HG03354 (cell line): ENCODE measurements at regions not wholly inside any gene's neighbourhood (a gene's known extent, or its start where the extent isn't known, plus 50 kb on each side); places are given as distances from the start of the nearest gene placed in this dataset.

ENCODE experiments used
- ATAC-seq: cut with Tn5 transposase; IDR thresholded peaks from one replicate; pipeline ENCODE4 v1.9.1; 2021; ENCODE audit warnings: mild to moderate bottlenecking; ENCODE audit not compliant: unreplicated experiment, poor library complexity, severe bottlenecking

DNA sequence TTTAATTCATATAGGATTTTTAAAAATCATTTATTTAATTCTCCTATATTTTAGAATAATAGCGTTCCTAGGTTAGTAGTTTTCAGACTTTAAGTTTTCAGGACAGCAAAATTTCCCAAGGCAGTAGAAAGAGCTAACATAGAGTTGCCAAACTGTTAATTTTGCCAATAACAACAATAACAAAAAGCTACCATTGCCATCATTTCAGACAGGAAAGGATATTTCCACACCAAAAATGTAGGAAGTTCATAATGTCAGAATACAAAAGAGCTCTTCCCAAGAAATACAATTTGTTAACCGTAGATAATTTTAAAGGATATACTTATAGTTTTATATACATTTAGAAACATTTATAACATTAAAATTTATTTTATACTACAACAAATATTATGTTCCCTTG lies 81.4 kb upstream of the EEA1 start:
- ATAC-seq, result no peak

DNA sequence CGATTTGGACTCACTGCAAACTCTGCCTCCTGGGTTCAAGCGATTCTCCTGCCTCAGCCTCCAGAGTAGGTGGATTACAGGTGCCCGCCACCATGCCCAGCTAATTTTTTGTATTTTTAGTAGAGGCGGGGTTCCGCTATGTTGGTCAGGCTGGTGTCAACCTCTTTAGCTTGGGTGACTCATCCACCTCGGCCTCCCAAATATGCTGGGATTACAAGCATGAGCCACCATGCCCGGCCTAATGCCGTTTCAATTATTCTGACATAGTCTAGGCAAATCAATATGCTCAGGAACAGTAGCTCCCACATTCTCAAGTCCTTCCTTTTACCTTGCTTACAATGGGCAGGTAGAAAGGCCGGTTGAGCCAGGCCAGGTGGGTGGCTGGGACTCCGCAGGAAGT lies 82.0 kb upstream of the EEA1 start:
- no peak for ATAC-seq

DNA sequence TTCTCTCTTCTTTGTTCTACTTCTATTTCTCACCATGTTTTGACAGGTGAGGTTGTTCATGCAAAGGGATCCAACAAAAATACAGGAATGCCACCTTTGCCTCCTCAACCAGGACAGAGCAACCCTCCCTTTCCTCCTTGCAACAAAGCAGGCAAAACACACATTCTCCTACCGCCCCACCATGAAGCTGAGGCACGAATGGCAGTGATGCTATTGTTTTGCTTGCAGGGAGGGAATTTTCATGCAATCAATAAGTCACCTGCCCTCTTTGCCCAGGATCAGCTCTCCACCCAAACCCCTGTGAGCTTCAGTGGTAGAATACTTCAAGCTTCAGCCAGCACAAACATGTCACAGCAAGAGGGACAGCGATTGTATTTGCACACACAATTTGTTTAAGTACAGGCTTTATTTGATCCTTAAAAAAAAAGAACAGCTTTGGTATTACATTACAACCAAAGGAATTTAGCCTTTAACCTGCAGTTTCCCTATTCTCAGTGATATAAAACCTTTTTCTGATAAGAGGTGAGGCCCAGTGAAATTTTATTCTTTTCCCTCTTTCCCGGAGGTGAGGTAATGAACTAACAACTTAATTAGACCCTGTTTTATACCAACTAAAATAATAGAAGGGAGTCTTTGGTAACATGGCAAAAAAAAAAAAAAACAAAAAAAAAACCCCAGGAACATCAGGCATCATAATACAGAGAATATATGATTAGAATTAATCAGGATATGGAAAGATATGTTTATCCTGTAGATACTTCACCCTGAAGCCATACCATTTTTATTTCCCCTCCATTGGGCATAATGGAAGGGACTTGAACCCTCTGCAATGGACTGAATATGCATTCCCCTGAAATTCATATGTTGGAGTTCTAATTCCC lies 87.0 kb upstream of the EEA1 start:
- ATAC-seq, result no peak

DNA sequence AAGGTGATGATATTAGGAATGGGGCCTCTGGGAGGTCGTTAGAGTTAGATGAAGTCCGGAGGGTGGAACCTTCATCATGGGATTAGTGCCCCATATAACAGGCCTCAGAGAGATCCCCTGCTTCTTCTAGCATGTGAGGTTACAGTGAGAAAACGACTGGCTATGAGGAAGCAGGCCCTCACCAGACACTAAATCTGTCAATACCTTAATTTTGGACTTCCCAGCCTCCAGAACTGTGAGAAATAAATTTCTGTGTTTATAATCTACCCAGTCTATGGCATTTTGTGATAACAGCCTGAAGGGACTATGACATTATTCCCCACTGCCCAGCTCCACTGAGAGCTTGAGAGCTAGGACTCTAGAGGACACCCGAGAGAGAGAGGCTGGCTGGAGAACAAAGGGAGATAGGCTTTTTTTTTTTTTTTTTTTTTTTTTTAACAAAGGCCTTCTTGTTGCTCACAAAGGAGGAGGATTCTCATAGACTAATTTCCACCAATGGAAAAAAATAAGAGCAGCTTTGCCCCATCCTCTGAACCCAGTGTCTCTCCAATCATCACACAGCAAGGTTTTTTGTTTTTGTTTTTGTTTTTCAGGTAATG lies 87.8 kb upstream of the EEA1 start:
- ATAC-seq, result no peak

DNA sequence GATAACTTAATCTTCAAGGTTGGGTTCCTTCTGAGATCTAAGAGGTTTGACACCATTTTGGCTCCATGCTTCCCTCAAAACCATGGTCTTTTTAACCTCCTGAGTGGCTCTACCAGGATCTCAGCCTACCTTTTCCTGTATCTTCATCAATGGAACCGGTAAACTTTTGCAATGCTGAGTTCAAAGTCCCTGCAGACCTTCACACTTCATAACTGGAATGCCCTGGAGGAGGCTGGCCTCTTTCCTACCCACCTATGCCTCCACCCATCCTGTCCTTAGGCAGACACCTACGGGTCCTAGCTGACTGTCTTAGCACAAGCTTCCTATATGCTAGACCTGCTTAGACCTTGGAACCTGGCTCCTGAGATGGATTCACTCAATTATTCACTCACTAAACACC lies 89.5 kb upstream of the EEA1 start:
- no peak for ATAC-seq

DNA sequence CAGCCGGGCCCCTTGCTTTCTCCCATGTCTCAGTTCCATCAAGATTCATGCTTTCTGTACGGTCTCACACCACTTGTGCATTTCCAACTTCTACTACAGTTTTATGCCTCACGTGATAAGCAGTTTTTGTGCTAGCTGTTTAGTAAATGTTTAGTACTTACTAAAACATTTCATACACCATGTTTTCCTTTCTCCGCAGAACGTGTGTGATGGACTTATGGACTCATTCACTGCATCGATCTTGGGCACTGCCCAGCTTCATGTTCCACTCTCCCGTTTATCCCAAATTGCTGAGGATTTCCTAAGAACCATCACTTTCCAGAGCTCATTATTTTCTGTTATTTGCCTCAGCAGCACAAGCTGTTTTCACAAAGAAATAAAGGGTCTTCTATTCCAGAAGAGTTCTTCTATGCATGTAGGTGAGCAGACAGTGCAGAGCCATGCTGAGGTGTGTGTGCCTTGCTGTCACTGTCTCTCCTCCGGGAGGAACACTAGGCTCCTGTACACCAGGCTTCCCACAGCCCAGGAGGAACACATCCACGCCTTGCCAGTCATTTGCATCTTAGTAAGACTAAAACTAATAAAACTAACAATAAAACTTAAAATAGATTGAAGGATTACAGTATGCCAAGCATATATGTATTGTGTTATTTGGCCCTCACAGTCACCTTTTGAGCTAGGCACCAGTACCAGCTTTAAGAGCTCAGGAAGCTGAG lies 90.3 kb upstream of the EEA1 start:
- no peak for ATAC-seq

DNA sequence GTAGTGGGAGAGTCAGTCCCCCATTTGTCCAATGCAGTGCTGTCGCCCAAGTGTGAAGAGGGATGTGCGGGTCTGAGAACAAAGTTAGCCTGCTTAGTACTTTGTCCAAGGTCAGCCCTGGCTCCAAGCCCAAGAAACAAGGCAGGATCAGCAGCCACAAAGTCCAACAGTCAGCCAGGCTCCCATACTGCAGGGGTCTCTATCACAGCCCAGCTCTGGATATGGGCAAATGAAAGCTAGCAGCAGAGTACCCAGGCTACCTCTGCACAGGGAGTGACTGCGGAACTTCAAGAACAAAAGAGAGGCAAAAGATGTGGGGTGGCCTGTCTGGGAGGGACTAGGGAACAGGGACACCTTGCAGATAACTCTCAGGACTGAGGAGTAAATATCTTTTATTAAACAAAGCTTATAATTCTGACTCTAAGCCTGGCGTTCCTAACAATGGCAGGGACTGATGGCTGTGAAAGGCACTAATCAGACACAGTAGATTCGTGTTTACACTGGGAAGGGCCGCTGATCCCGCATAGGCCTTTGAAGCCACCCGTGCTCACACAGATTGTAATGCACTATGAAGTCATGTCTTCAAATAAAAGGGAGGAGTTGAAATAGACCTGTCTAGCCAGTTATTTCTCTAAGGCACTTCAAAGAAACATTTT lies 91.0 kb upstream of the EEA1 start:
- no peak for ATAC-seq

DNA sequence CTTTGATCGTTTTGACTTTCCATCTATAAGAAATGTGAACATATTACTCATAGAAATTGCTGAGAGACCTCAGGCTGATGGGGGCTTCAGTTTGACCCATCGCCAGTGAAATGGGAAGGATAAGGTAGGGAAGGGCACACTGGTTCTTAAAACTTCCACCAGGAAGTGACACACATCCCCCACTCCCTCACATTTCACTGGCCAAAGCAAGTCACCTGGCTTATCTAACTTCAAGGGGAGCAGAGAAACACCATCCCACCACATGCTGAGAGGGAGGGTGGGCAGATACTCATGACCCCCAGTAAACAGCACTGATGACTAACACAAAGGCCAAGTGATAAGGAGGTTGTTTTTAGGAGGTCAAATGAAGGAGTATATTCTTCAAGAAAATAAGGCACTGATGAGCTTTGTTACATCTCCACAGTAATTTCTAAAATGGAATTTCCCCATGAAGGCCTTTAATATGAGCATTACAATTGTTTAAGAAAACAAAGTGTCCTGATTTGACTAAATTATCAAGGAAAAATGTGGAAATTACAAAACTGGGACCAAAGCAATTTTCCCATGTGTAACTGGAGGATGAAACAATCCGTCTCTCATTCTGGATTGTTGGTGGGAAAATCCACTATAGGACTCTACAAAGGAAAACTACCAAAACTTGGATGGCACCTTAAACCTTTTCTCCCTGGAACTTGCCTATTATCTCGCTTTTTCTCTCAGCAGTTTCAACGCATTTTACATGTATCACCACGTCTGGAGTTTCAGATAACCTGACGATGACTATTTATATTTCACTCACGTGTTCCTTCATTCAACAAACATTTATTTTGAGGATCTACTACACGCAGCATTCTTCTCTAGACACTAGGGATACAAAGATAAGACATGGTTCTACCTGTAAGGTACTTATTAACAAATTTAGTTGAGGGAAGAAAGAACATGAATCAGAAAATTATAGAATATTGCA lies 91.8 kb upstream of the EEA1 start:
- no peak for ATAC-seq

DNA sequence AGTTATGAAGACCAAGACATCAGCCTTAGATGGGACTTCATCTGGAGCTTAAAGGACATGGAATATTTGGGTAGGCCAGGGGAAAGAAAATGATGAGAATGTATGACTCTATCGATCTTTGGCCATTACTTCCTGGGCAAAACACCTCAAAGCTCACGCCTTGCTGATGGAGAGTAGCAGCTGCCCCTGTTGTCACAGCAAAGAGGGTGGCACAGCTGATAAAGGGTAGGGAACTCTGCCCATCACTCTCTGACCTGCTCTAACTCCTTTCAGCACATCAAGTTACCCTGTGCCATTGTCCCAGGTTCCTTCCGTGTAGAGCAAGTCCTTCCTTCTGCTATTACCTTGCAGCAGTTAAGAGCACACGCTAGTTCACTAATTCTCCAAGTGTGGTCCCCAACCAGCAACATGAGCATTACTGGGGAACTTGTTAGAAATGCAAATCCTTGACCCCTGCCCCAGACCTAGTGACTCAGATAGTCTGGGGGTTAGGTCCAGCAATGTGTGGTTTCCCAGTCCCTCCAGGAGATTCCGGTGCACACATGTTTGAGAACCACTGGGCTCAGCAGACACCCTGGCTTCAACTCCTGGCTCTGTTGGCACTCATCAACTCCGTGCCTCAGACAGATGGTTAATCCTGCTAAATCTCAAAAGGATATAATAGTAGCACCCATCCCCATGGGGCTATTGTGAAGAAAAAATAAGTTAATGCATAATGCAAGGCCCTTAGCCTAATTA lies 93.7 kb upstream of the EEA1 start:
- ATAC-seq, result no peak

DNA sequence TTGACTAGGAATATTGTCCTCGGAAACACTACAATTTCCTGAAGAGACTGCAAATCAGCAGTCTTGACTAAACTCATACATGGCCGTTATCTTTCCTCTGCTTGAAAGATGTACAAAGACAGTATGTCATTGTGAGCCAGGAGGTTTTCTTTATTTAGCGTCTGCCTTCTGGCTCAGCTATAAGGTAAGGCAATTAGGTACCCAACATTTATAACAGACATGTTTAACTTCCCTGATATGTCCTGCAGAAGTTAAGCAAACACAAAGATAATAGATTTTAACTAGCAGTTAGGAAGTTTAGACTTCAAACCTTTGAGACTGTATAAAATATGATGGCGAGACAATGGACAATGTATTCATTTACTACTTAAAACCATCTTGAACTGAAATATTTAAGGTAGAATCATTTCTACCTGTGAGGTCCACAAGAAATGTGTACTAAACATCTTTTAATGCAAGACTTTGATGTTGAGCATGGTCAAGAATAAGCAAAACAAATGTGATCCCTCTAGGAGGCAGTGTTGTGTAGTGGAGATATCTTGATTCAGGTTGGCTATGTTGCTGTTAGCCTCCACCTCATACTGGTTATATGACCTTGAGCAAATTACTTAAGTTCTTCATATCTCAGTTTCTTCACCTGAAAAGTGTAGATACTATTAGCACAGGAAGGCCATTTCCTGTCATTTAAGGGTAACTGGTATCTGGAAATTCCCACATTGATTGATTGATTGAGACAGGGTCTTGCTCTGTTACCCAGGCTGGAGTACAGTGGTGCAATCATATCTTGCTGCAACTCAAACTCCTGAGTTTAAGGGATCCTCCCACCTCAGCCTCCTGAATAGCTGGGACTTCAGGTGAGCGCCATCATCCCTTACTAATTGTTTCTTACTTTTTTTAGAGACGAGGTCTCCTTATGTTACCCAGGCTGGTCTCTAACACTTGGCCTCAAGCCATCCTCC lies 96.3 kb upstream of the EEA1 start:
- peak; percentile 65 for ATAC-seq

DNA sequence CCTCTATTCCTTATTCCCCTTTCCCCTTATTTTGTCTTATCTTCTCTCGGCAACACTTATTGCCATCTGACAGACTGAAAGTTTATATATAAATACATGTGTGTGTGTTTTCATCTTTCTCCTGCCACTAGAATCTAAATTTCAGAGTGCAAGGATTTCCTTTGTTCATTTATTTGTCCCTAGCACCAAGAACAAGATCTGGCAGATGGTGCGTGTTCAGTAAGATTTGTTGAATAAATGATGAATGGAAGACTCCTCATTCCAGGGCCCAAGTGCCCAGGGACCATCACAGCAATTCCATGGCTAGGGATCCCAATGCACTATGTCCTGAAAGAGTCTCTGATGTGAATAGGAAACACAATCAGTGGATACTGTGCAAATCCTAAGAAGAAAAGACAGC lies 97.9 kb upstream of the EEA1 start:
- no peak for ATAC-seq

DNA sequence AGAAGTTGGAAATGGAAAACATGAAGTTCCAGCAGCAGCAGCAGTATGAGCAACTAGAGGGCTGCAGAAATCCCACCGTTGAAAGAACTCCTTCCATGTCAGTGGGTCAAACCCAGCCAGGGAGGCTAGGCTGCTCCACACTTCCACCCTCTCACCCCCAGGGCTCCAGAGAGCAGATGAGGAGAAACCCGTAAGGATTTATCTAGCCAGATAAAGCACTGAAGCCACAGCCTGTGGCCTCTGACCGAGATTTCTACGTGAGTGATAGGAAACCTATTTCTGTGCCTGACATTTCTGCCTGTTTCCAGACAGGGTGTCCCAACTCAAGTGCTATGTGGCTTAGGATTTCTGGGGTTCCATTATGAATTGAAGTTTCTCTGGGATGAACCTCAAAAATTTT lies 100.0 kb upstream of the EEA1 start:
- no peak for ATAC-seq

DNA sequence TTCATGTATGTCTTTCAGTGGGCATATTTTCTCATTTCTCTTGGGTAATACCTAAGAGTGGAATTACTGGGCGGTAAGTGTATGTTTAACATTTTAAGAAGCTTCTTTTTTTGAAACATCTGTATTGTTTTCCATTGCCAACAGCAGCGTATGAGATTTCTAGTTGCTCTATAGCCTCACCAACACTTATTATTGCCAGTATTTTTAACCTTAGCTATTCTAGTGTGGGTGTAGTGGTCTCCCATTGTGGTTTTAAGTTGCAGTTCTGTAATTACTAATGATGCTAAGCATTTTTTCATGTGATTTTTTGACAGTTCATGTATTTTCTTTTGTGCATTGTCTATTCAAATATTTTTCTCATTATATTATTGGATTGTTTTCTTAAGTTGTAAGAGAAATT lies 101.9 kb upstream of the EEA1 start:
- ATAC-seq, result no peak

DNA sequence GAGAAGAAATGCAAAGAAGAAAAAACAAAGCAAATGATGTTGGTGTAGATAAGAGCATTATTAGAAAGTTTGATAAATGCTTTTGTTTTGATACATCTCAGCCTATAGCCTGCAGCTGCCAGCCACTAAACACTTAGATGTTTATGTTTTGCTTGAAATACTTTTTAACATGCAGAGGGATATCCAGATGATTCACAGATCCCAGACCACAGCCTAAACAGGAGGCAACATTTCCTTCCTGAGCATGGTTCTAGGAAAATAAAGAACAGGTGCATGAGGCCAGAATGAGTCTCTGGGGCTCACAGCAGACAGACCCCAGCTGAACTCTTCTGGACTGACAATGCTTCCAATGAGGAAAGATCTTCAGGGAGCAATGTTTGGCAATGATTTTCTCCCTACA lies 103.7 kb upstream of the EEA1 start:
- ATAC-seq, result no peak

DNA sequence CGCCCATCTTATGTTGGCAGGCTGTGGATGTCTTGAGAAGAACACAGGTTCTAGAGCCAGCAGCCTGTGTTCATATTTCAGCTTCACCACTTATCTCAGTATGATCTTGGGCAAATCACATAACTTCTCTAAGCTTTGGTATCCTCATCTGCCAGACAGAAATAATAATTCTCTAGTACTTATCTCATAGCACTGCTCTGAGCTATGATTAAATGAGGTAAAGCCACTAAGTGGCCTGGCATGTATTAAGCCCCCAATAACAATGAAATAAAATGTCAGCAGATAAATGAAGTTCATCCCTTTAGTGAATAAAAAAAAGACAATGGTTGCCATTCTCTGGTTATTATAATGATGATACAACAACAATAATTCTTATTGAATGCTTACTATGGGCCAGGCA lies 104.9 kb upstream of the EEA1 start:
- ATAC-seq, result no peak

DNA sequence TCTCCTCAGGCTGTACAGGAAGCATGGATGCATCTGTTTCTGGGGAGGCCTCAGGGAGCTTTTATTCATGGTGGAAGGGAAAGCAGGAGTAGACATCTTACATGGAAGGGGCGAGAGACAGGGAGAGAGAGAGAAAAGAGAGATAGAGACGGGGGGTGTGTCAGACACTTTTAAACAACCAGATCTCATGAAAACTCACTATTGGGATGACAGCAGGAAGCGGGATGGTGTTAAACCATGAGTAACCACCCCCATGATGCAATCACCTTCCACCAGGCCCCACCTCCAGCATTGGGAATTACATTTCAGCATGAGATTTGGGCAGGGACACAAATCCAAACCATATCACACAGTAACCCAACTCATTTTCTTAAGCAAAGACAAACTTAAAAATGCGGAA lies 110.0 kb upstream of the EEA1 start:
- ATAC-seq, result no peak

DNA sequence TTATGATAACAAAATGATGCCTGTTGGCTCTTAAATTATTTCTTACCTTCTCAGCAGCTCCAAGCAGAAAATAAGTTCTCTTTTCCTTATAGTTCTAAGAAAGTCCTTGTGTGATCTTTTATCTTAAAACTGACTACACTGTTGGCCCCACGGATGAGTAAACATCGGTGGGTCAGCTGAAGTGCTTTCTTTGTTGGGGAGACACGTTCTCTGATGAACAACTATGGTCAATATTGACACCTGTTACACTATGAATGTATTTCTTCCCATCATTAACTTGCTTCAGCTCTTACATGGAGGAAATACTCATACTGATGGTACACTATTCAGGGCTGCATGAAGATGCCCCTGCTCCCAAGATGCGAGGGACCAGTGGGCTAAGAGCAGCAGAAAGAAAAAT lies 110.8 kb upstream of the EEA1 start:
- no peak for ATAC-seq

DNA sequence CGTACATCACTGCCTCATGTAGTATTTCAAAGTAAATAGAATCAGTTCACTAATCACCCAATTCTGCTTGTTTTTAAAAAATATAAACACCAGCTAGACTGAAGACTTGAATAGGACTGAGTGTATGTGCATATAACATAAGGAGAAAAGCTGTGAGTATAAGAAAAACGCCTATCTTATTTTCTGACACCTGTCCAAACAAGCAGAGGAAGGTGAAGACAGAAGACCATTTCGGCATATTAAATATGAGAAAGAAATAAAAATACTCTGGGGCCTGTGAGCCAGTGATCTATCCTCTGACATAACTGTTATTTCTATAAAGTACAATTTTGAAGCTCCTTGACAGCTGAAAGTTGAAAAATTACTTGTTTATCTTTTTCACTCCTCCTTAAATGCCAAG lies 111.3 kb upstream of the EEA1 start:
- ATAC-seq, result no peak
